ENCODE measurements at regions not wholly inside any gene's neighbourhood (a gene's known extent, or its start where the extent isn't known, plus 50 kb on each side); places are given as distances from the start of the nearest gene placed in this dataset.

GRCh38 chr2:18845854-18846445 is 256.6 kb upstream of the NT5C1B start:
- H3K4me3 ChIP-seq (ENCODE audit: low read length): no peak overlapping the region
- TF ChIP-seq, protein P1, sequence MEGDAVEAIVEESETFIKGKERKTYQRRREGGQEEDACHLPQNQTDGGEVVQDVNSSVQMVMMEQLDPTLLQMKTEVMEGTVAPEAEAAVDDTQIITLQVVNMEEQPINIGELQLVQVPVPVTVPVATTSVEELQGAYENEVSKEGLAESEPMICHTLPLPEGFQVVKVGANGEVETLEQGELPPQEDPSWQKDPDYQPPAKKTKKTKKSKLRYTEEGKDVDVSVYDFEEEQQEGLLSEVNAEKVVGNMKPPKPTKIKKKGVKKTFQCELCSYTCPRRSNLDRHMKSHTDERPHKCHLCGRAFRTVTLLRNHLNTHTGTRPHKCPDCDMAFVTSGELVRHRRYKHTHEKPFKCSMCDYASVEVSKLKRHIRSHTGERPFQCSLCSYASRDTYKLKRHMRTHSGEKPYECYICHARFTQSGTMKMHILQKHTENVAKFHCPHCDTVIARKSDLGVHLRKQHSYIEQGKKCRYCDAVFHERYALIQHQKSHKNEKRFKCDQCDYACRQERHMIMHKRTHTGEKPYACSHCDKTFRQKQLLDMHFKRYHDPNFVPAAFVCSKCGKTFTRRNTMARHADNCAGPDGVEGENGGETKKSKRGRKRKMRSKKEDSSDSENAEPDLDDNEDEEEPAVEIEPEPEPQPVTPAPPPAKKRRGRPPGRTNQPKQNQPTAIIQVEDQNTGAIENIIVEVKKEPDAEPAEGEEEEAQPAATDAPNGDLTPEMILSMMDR (IDR thresholded peaks at IDR 0.05; ENCODE audit: insufficient read depth, low read depth, low read length, missing control alignments): no peak
- DNase-seq (ENCODE audit: low read depth): no peak

- no peak for DNase-seq (ENCODE audit: low read depth)
- H3K4me3 ChIP-seq (ENCODE audit: low read length): no peak overlapping the region
- TF ChIP-seq, protein P1 (IDR thresholded peaks at IDR 0.05; ENCODE audit: insufficient read depth, low read depth, low read length, missing control alignments): no peak
Measured at GRCh38 chr2:18842836-18843235, 253.5 kb upstream of the NT5C1B start.

GRCh38 chr2:18841248-18842150 is 252.1 kb upstream of the NT5C1B start:
- TF ChIP-seq, protein P1 (IDR thresholded peaks at IDR 0.05; ENCODE audit: insufficient read depth, low read depth, low read length, missing control alignments): no peak
- H3K4me3 ChIP-seq (ENCODE audit: low read length): no peak overlapping the region
- no peak for DNase-seq (ENCODE audit: low read depth)

DNA sequence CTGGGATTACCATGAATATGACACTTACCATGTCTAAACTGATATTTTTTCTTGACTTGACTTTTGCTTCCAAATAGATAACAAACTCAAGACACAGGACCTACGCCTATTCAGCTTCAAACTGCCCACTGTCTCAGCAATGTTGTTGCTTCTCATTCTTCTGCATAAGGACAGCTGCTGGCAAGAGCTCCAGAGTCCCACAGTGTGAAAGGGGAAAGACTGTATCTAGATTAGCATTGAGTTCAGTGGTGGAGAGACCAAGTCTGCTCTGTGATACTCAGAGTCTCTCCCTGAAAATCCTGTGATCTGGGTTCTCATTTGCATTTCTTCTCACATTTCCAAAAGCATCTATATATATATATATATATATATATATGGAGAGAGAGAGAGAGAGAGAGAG is 247.9 kb upstream of the NT5C1B start:
- TF ChIP-seq, protein P1 (IDR thresholded peaks at IDR 0.05; ENCODE audit: insufficient read depth, low read depth, low read length, missing control alignments): no peak
- no peak overlapping the region for H3K4me3 ChIP-seq (ENCODE audit: low read length)
- no peak for DNase-seq (ENCODE audit: low read depth)

GRCh38 chr2:18836436-18836835 is 247.1 kb upstream of the NT5C1B start:
- no peak overlapping the region for H3K4me3 ChIP-seq (ENCODE audit: low read length)
- DNase-seq (ENCODE audit: low read depth): no peak
- TF ChIP-seq, protein P1 (IDR thresholded peaks at IDR 0.05; ENCODE audit: insufficient read depth, low read depth, low read length, missing control alignments): no peak

DNA sequence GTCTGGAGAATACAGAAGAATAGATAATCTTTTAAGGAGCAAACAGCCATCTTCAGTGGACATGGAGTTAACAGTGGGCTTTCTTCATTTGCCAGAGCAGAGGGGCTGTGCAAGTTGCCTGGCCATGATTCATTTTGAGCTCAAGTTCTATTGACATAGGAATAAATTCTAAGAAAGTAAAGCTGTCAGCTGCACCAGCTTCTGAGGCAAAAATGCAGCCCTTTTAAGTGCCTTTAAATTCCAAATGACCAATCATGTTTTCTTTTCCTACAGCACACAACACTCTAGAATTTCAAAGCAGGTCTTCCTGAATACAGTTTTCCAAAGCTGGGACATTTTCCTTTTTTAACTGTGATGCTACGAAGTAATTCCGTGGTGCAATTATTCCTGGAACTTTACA is 246.4 kb upstream of the NT5C1B start:
- H3K4me3 ChIP-seq (ENCODE audit: low read length): no peak overlapping the region
- TF ChIP-seq, protein P1 (IDR thresholded peaks at IDR 0.05; ENCODE audit: insufficient read depth, low read depth, low read length, missing control alignments): no peak
- no peak for DNase-seq (ENCODE audit: low read depth)
